Caco-2 (cell line): ENCODE measurements at regions not wholly inside any gene's neighbourhood (a gene's known extent, or its start where the extent isn't known, plus 50 kb on each side); places are given as distances from the start of the nearest gene placed in this dataset.

Experiments used
- BruUV-seq: library from RNA; stranded (reverse); fragments of 400-500 nt; replicated peaks from 2 replicates; lab custom pipeline; 2021; lab: Mats Ljungman, UMichigan
- CTCF ChIA-PET: fragments of 300-600 bp; sonication (Branson Sonifier 250); formaldehyde crosslinking; loops from one replicate; lab custom pipeline; 2022; ENCODE audit warnings: antibody characterized with exemption; lab: Charles Lee
- POLR2A ChIA-PET: fragments of 300-600 bp; sonication (Branson Sonifier 250); formaldehyde crosslinking; loops from one replicate; lab custom pipeline; 2022; ENCODE audit warnings: antibody characterized with exemption; lab: Charles Lee
- DNase-seq, 2 experiments: peaks; one replicate each; pipeline versions ENCODE4 v3.0.0 to v3.0.0-alpha.2; 2020 to 2022
- H3K27me3 ChIP-seq: replicated peaks from 2 replicates; pipeline ENCODE4 v1.6.0; 2011; ENCODE audit warnings: low read length; ENCODE audit not compliant: control insufficient read depth, insufficient read depth
- H3K36me3 ChIP-seq: 2 replicates; pipeline ENCODE4 v1.5.1; 2011; ENCODE audit warnings: low read length; ENCODE audit not compliant: control insufficient read depth, insufficient read depth
- H3K4me1 ChIP-seq: fragments of 250-450 bp; sonication (Bioruptor Pico); 2 replicates; pipeline ENCODE4 v1.5.1; 2020; ENCODE audit warnings: mild to moderate bottlenecking
- H3K4me3 ChIP-seq: 2 replicates; pipeline ENCODE4 v1.5.1; 2011; ENCODE audit warnings: low read depth, mild to moderate bottlenecking, control low read depth, low read length
- H3K9me3 ChIP-seq: fragments of 250-450 bp; sonication (Bioruptor Pico); 2 replicates; pipeline ENCODE4 v1.5.1; 2020; ENCODE audit warnings: mild to moderate bottlenecking, moderate library complexity
- H3K27ac Mint-ChIP-seq: one replicate; pipeline ENCODE4 v1.8.0; 2022; ENCODE audit warnings: mixed read lengths; ENCODE audit not compliant: unreplicated experiment
- H3K27me3 Mint-ChIP-seq: one replicate; pipeline ENCODE4 v1.8.0; 2022; ENCODE audit warnings: mixed read lengths; ENCODE audit not compliant: insufficient read depth, unreplicated experiment
- H3K36me3 Mint-ChIP-seq: one replicate; pipeline ENCODE4 v1.8.0; 2022; ENCODE audit warnings: mild to moderate bottlenecking, mixed read lengths; ENCODE audit not compliant: insufficient read depth, unreplicated experiment
- H3K4me1 Mint-ChIP-seq: one replicate; pipeline ENCODE4 v1.8.0; 2022; ENCODE audit warnings: low read depth, mixed read lengths; ENCODE audit not compliant: unreplicated experiment
- H3K4me3 Mint-ChIP-seq: one replicate; pipeline ENCODE4 v1.8.0; 2022; ENCODE audit warnings: mild to moderate bottlenecking, moderate library complexity, mixed read lengths; ENCODE audit not compliant: unreplicated experiment
- H3K9me3 Mint-ChIP-seq: one replicate; pipeline ENCODE4 v1.8.0; 2022; ENCODE audit warnings: mixed read lengths; ENCODE audit not compliant: unreplicated experiment
- CTCF ChIP-seq, 2 experiments: fragments of 200-600 bp in 1 of 2; IDR thresholded peaks; 1 replicate in 1 of 2; 2 replicates in 1 of 2; pipeline versions ENCODE4 v1.5.1 to v1.8.0; 2011 to 2022; ENCODE audit warnings: antibody characterized with exemption in 1 of 2, control low read depth in 1 of 2, inconsistent platforms in 1 of 2, low read depth in 1 of 2, low read length in 1 of 2, mild to moderate bottlenecking in 1 of 2, moderate library complexity in 1 of 2; ENCODE audit not compliant: insufficient read depth in 1 of 2, severe bottlenecking in 1 of 2, unreplicated experiment in 1 of 2
- intact Hi-C: fragments of 100-400 bp; cut with micrococcal nuclease; formaldehyde crosslinking; loops from one replicate; pipeline ENCODE4 v1.10.0; 2022; ENCODE audit not compliant: unreplicated experiment

GRCh38 chr11:134647066-134647743 lies 235.2 kb upstream of the B3GAT1 start:
- H3K4me1 Mint-ChIP-seq = no peaks in the 10 kb centered on the region
- H3K27ac Mint-ChIP-seq = no peak overlapping the region
- DNase-seq = no peak
- TF ChIP-seq CTCF (IDR thresholded peaks at IDR 0.05; ENCODE audit: insufficient read depth in 1 of 2, low read depth in 1 of 2, low read length in 1 of 2, severe bottlenecking in 1 of 2, unreplicated experiment in 1 of 2) = no peak
- Histone ChIP-seq H3K4me1 (no peaks in the 10 kb centered on the region), H3K27me3 (no peaks in the 10 kb centered on the region), H3K36me3 (no peaks in the 10 kb centered on the region), H3K9me3 (no peaks in the 10 kb centered on the region), H3K4me3 (no peak overlapping the region)
- H3K9me3 Mint-ChIP-seq = no peaks in the 10 kb centered on the region
- intact Hi-C loops = no loop called here
- H3K4me3 Mint-ChIP-seq = no peak overlapping the region
- no peaks in the 10 kb centered on the region for H3K36me3 Mint-ChIP-seq
- ChIA-PET CTCF (no interaction called here), POLR2A (no interaction called here)
- H3K27me3 Mint-ChIP-seq = peaks cover 21% of the 10 kb centered on the region
- no TSS peak for BruUV-seq

- no TSS peak for BruUV-seq
- CTCF ChIA-PET = no interaction called here
- Histone ChIP-seq H3K36me3 (no peaks in the 10 kb centered on the region), H3K4me3 (no peak overlapping the region), H3K9me3 (no peaks in the 10 kb centered on the region), H3K4me1 (no peaks in the 10 kb centered on the region), H3K27me3 (no peaks in the 10 kb centered on the region)
- no peak overlapping the region for H3K4me3 Mint-ChIP-seq
- POLR2A ChIA-PET = no interaction called here
- DNase-seq = peak in 1 of 2 experiments; percentile 26
- intact Hi-C loops = no loop called here
- no peaks in the 10 kb centered on the region for H3K36me3 Mint-ChIP-seq
- TF ChIP-seq CTCF (IDR thresholded peaks at IDR 0.05; ENCODE audit: insufficient read depth in 1 of 2, low read depth in 1 of 2, low read length in 1 of 2, severe bottlenecking in 1 of 2, unreplicated experiment in 1 of 2) = no peak
- no peak overlapping the region for H3K27ac Mint-ChIP-seq
- peaks cover 17% of the 10 kb centered on the region for H3K27me3 Mint-ChIP-seq
- no peaks in the 10 kb centered on the region for H3K9me3 Mint-ChIP-seq
- H3K4me1 Mint-ChIP-seq = no peaks in the 10 kb centered on the region
Measured at GRCh38 chr11:134646561-134646960, 234.5 kb upstream of the B3GAT1 start.

GRCh38 chr11:134645576-134645975 lies 233.5 kb upstream of the B3GAT1 start:
- no peak overlapping the region for H3K4me3 Mint-ChIP-seq
- TF ChIP-seq CTCF (IDR thresholded peaks at IDR 0.05; ENCODE audit: insufficient read depth in 1 of 2, low read depth in 1 of 2, low read length in 1 of 2, severe bottlenecking in 1 of 2, unreplicated experiment in 1 of 2) = no peak
- CTCF ChIA-PET = no interaction called here
- no peak overlapping the region for H3K27ac Mint-ChIP-seq
- intact Hi-C loops = no loop called here
- Histone ChIP-seq H3K4me1 (no peaks in the 10 kb centered on the region), H3K9me3 (no peaks in the 10 kb centered on the region), H3K4me3 (no peak overlapping the region), H3K36me3 (no peaks in the 10 kb centered on the region), H3K27me3 (no peaks in the 10 kb centered on the region)
- POLR2A ChIA-PET = no interaction called here
- peak in 1 of 2 experiments; percentile 35 for DNase-seq
- no peaks in the 10 kb centered on the region for H3K36me3 Mint-ChIP-seq
- H3K9me3 Mint-ChIP-seq = no peaks in the 10 kb centered on the region
- no peaks in the 10 kb centered on the region for H3K4me1 Mint-ChIP-seq
- H3K27me3 Mint-ChIP-seq = peaks cover 15% of the 10 kb centered on the region
- no TSS peak for BruUV-seq
